ENCODE measurements at regions not wholly inside any gene's neighbourhood (a gene's known extent, or its start where the extent isn't known, plus 50 kb on each side); places are given as distances from the start of the nearest gene placed in this dataset.
"Not testable (repeated sequence)": the region's sequence is repeated elsewhere in the genome, so short reads cannot be mapped to it uniquely, and the experiment has no call there.

GRCh38 chrX:227396-227795 is 53.8 kb upstream of the PLCXD1 start:
- TF ChIP-seq, protein P1, sequence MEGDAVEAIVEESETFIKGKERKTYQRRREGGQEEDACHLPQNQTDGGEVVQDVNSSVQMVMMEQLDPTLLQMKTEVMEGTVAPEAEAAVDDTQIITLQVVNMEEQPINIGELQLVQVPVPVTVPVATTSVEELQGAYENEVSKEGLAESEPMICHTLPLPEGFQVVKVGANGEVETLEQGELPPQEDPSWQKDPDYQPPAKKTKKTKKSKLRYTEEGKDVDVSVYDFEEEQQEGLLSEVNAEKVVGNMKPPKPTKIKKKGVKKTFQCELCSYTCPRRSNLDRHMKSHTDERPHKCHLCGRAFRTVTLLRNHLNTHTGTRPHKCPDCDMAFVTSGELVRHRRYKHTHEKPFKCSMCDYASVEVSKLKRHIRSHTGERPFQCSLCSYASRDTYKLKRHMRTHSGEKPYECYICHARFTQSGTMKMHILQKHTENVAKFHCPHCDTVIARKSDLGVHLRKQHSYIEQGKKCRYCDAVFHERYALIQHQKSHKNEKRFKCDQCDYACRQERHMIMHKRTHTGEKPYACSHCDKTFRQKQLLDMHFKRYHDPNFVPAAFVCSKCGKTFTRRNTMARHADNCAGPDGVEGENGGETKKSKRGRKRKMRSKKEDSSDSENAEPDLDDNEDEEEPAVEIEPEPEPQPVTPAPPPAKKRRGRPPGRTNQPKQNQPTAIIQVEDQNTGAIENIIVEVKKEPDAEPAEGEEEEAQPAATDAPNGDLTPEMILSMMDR (IDR thresholded peaks at IDR 0.05): not testable (repeated sequence)
- not testable (repeated sequence) for TF ChIP-seq EZH2 (IDR thresholded peaks at IDR 0.05; ENCODE audit: borderline replicate concordance, insufficient read depth, low read depth, low read length, poor library complexity, severe bottlenecking)
